ENCODE measurements at regions not wholly inside any gene's neighbourhood (a gene's known extent, or its start where the extent isn't known, plus 50 kb on each side); places are given as distances from the start of the nearest gene placed in this dataset.

DNA sequence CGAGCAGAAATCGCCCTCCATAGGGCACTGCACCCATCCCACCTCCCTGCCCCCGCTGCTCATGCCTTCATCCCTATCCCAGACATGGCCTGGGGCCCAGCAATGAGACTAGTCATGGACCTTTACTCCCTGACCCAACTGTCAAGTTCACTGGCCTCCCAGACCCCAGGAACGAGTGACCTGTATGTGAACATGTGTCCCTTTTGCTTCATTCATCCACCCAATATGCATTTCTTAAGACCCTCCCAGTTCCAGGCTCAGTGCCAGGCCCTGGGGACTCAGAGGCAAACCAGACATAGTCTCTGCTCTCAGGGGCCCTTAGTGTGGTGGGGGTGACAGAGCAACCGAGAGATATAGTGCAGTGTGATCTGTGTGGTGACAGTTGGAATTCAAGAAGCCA, 67.0 kb downstream of the EFNB1 start:
- no peak for TF ChIP-seq CTCF (IDR thresholded peaks at IDR 0.05; ENCODE audit: low read length, missing control alignments)
- no peak overlapping the region for H3K4me3 ChIP-seq (replicated peaks; ENCODE audit: low read depth, low read length)
- DNase-seq (ENCODE audit: low read depth): no peak

- no peak for TF ChIP-seq CTCF (IDR thresholded peaks at IDR 0.05; ENCODE audit: low read length, missing control alignments)
- no peak overlapping the region for H3K4me3 ChIP-seq (replicated peaks; ENCODE audit: low read depth, low read length)
- DNase-seq (ENCODE audit: low read depth): peak; percentile 55
Measured at GRCh38 chrX:68895341-68895755, 66.5 kb downstream of the EFNB1 start.

DNA sequence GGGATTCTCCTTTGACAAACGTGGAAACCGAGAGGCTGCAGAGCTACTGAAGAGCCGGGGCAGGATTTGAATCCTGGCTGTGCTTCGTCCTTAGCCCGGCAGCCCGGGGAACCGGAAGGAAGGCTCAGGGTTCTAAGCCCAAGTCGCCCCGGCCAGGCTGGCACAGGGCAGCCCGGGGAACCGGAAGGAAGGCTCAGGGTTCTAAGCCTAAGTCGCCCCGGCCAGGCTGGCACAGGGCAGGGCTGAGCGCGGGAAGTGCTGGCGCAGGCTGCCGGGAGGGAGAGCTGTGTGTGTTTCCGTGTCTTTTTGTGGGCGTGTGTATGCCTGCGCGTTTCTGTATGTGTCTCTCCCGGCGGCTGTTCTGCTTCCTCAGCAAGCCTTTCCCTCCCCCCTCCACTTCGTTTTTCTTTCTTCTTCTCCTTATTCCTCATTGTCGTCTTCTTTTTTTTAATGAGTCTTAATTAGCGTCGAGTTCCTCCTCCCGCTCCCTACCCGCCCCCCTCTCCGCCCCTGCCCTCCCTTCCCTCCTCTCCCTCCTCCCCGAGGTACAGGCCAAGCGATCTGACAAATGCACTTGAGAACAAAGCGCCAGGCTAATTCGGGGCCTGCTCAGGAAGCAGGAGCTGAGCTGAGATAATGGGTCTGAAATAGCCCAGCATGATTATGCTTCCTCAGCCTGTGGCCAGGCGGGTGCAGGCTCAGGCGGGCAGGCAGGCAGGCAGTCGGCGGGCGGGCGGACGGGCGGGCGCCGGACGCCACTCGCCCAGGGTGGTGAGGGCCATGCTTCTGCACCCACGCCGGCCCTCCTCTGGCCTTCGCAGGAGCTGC, 65.9 kb downstream of the EFNB1 start:
- DNase-seq (ENCODE audit: low read depth): peak; percentile 68
- TF ChIP-seq CTCF (IDR thresholded peaks at IDR 0.05; ENCODE audit: low read length, missing control alignments): no peak
- no peak overlapping the region for H3K4me3 ChIP-seq (replicated peaks; ENCODE audit: low read depth, low read length)

DNA sequence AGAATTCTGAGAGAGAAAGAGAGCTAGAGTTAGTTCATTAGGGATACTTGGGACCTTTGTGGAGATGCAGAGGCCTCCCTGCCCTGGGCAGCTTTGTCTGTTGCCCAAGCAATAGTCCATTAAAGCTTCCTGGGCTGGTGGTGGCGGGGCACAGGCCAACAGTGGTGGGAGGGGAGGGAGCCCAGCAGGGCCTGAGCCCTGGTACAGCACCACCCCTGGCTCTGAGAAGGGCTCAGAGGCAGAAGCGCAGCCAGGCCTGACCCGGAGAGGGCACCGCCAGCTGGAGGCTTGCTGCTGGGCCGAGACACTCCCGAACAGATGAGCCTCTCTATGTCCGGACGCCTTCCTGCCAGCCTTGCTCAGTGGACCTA, 65.3 kb downstream of the EFNB1 start:
- H3K4me3 ChIP-seq (replicated peaks; ENCODE audit: low read depth, low read length): no peak overlapping the region
- no peak for DNase-seq (ENCODE audit: low read depth)
- no peak for TF ChIP-seq CTCF (IDR thresholded peaks at IDR 0.05; ENCODE audit: low read length, missing control alignments)

DNA sequence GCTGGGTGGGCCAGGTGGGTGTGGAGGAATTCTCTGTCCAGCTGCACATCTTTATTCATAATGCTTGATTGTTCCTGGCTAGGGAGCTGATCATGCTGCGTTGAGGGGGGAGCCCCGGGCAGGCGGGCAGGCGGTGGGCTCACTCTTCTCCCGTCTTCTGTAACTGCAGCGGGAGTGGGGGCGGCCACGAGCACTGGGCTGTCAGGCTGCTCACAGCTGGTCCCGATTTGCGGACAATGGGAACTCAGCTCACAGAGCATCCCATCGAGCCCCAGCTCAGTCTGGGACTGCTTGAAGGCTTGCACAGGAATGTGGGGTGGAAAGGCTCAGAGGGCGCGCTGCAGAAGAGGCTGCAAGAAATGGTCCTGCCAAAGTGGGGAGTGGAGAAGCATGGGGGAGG, 63.8 kb downstream of the EFNB1 start:
- DNase-seq (ENCODE audit: low read depth): no peak

GRCh38 chrX:68892134-68892533, 63.3 kb downstream of the EFNB1 start:
- H3K4me3 ChIP-seq (replicated peaks; ENCODE audit: low read depth, low read length): no peak overlapping the region
- TF ChIP-seq CTCF (IDR thresholded peaks at IDR 0.05; ENCODE audit: low read length, missing control alignments): no peak
- no peak for DNase-seq (ENCODE audit: low read depth)

More for the DNA sequence above, 63.8 kb downstream of the EFNB1 start:
- no peak for TF ChIP-seq CTCF (IDR thresholded peaks at IDR 0.05; ENCODE audit: low read length, missing control alignments)
- no peak overlapping the region for H3K4me3 ChIP-seq (replicated peaks; ENCODE audit: low read depth, low read length)

Data from fibroblast of pulmonary artery (primary cell).